ENCODE measurements at regions not wholly inside any gene's neighbourhood (a gene's known extent, or its start where the extent isn't known, plus 50 kb on each side); places are given as distances from the start of the nearest gene placed in this dataset.

- no peak overlapping the region for H3K4me3 ChIP-seq (ENCODE audit: low read depth, low read length)
- TF ChIP-seq, protein P1, sequence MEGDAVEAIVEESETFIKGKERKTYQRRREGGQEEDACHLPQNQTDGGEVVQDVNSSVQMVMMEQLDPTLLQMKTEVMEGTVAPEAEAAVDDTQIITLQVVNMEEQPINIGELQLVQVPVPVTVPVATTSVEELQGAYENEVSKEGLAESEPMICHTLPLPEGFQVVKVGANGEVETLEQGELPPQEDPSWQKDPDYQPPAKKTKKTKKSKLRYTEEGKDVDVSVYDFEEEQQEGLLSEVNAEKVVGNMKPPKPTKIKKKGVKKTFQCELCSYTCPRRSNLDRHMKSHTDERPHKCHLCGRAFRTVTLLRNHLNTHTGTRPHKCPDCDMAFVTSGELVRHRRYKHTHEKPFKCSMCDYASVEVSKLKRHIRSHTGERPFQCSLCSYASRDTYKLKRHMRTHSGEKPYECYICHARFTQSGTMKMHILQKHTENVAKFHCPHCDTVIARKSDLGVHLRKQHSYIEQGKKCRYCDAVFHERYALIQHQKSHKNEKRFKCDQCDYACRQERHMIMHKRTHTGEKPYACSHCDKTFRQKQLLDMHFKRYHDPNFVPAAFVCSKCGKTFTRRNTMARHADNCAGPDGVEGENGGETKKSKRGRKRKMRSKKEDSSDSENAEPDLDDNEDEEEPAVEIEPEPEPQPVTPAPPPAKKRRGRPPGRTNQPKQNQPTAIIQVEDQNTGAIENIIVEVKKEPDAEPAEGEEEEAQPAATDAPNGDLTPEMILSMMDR (IDR thresholded peaks at IDR 0.05; ENCODE audit: control insufficient read depth, extremely low read depth, insufficient read depth): no peak
- peak; percentile 58 for DNase-seq (ENCODE audit: low read depth)
Observed at GRCh38 chr10:120251821-120252442, 205.1 kb upstream of the PLPP4 start.

DNA sequence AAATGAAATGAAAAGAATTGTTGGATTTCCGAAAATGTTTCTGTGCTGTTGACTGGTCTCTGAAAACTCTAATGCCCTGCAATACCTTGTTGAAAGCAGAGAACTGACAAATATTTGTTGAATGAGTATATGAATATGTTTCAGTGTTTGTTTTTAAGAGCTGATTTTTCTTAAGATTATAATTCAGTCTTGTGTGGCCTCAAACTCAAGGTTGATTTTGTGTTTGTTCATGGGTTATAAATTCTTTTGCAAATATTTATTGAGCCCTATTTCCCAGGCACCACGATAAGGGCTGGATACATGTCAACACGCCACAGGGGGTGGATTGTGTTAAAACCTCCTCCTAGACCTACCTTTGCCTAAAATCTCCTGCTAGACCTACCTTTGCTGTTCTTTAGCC, 203.9 kb upstream of the PLPP4 start:
- DNase-seq (ENCODE audit: low read depth): peak; percentile 99
- no peak overlapping the region for H3K4me3 ChIP-seq (ENCODE audit: low read depth, low read length)
- TF ChIP-seq, protein P1 (IDR thresholded peaks at IDR 0.05; ENCODE audit: control insufficient read depth, extremely low read depth, insufficient read depth): no peak

- H3K4me3 ChIP-seq (ENCODE audit: low read depth, low read length): no peak overlapping the region
- no peak for DNase-seq (ENCODE audit: low read depth)
- TF ChIP-seq, protein P1 (IDR thresholded peaks at IDR 0.05; ENCODE audit: control insufficient read depth, extremely low read depth, insufficient read depth): no peak
Observed at GRCh38 chr10:120260456-120260855, 196.6 kb upstream of the PLPP4 start.

- no peak for DNase-seq (ENCODE audit: low read depth)
- no peak overlapping the region for H3K4me3 ChIP-seq (ENCODE audit: low read depth, low read length)
- TF ChIP-seq, protein P1 (IDR thresholded peaks at IDR 0.05; ENCODE audit: control insufficient read depth, extremely low read depth, insufficient read depth): no peak
Observed at GRCh38 chr10:120262857-120263547, 194.0 kb upstream of the PLPP4 start.

GRCh38 chr10:120266022-120266421, 191.0 kb upstream of the PLPP4 start:
- TF ChIP-seq, protein P1 (IDR thresholded peaks at IDR 0.05; ENCODE audit: control insufficient read depth, extremely low read depth, insufficient read depth): no peak

DNA sequence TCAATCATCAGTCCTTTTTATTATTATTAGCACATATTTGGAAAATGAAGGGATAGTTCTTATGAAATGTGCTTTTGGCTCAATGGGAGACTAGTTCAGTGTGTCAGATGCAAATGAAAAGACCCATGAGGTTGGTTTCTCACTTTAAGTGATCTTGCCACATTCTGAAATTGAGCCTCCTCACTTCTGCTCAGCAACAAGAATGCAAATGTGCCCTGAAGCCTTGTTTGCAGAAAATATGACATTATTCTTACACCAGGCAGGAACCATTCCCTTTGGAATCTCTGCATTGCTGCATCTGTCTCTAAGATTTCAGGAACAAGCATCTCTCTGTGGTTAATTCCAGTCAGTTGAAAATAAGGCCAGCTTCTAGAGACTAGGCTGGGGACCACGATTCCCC, 186.1 kb upstream of the PLPP4 start:
- TF ChIP-seq, protein P1 (IDR thresholded peaks at IDR 0.05; ENCODE audit: control insufficient read depth, extremely low read depth, insufficient read depth): no peak
- H3K4me3 ChIP-seq (ENCODE audit: low read depth, low read length): no peak overlapping the region
- DNase-seq (ENCODE audit: low read depth): no peak

More at GRCh38 chr10:120266022-120266421, 191.0 kb upstream of the PLPP4 start:
- DNase-seq (ENCODE audit: low read depth): no peak
- H3K4me3 ChIP-seq (ENCODE audit: low read depth, low read length): no peak overlapping the region
